HepG2 (cell line): ENCODE measurements at regions not wholly inside any gene's neighbourhood (a gene's known extent, or its start where the extent isn't known, plus 50 kb on each side); places are given as distances from the start of the nearest gene placed in this dataset.

Experiments
- ATAC-seq: fragments of 200-7000 bp; cut with Tn5 transposase; 3 replicates; pipeline ENCODE4 v1.9.1; 2020; ENCODE audit warnings: mild to moderate bottlenecking, moderate library complexity
- BruUV-seq: library from RNA; stranded (reverse); fragments of 400-500 nt; replicated peaks from 2 replicates; lab custom pipeline; 2021; lab: Mats Ljungman, UMichigan
- CTCF ChIA-PET: fragments of 300-600 bp; formaldehyde crosslinking; extraction: SDS; loops from one replicate; lab custom pipeline; 2021; ENCODE audit warnings: low total read pairs, inconsistent platforms, low intra/inter-chr PET ratio; lab: Yijun Ruan, JAX
- POLR2A ChIA-PET: fragments of 350-600 bp; sonication (Branson Sonifier 250); formaldehyde crosslinking; loops from one replicate; lab custom pipeline; 2020; ENCODE audit warnings: antibody characterized with exemption, inconsistent platforms; lab: Yijun Ruan, JAX
- DNase-seq: peaks from one replicate; pipeline ENCODE4 v3.0.0-alpha.2; 2015; ENCODE audit warnings: low spot score
- FAIRE-seq: peaks from 3 replicates; lab custom pipeline; 2011; peaks lifted over from hg19 to GRCh38; lab: Jason Lieb, UNC
- H2AFZ ChIP-seq: one replicate; pipeline ENCODE4 v1.6.1; 2011; ENCODE audit warnings: low read length, inconsistent platforms
- H3K27ac ChIP-seq: fragments of 300-600 bp; 3 replicates; pipeline ENCODE4 v1.8.0; 2011; ENCODE audit warnings: mixed run types, mild to moderate bottlenecking, mixed read lengths, low read length, inconsistent platforms; ENCODE audit not compliant: insufficient read depth; ENCODE audit errors: extremely low read length
- H3K27me3 ChIP-seq, 2 experiments: fragments of 200-600 bp in 1 of 2; 2 replicates in 1 of 2; 3 replicates in 1 of 2; pipeline versions ENCODE4 v1.6.0 to v1.8.0; 2011; ENCODE audit warnings: low read length in 2 of 2, mild to moderate bottlenecking in 2 of 2, moderate library complexity in 2 of 2, inconsistent platforms in 1 of 2; ENCODE audit not compliant: insufficient read depth in 2 of 2, control insufficient read depth in 1 of 2
- H3K36me3 ChIP-seq, 2 experiments: fragments of 200-600 bp in 1 of 2; replicated peaks in 1 of 2; 2 replicates in 1 of 2; 3 replicates in 1 of 2; pipeline versions ENCODE4 v1.5.1 to v1.8.0; 2011; ENCODE audit warnings: low read length in 2 of 2, inconsistent platforms in 1 of 2; ENCODE audit not compliant: insufficient read depth in 2 of 2, control insufficient read depth in 1 of 2
- H3K4me1 ChIP-seq: 2 replicates; pipeline ENCODE4 v1.5.1; 2012; ENCODE audit warnings: low read length, inconsistent platforms; ENCODE audit not compliant: insufficient read depth
- H3K4me2 ChIP-seq: 2 replicates; pipeline ENCODE4 v1.6.0; 2011; ENCODE audit warnings: low read depth, low read length, inconsistent platforms
- H3K4me3 ChIP-seq, 3 experiments: fragments of 200-600 bp in 1 of 3; sonication (generic), shearing (Covaris generic) in 1 of 3; replicated peaks in 1 of 3; 2 replicates each; pipeline ENCODE4 v1.5.1; 2011 to 2016; ENCODE audit warnings: low read length in 3 of 3, inconsistent platforms in 2 of 3, low read depth in 2 of 3, mild to moderate bottlenecking in 2 of 3, control low read depth in 1 of 3, mixed read lengths in 1 of 3; ENCODE audit not compliant: insufficient read depth in 1 of 3
- H3K79me2 ChIP-seq: one replicate; pipeline ENCODE4 v1.6.1; 2011; ENCODE audit warnings: low read length, inconsistent platforms; ENCODE audit not compliant: insufficient read depth
- H3K9ac ChIP-seq: 2 replicates; pipeline ENCODE4 v1.6.0; 2011; ENCODE audit warnings: mild to moderate bottlenecking, low read depth, low read length, inconsistent platforms; ENCODE audit not compliant: insufficient read depth
- H3K9me3 ChIP-seq: 2 replicates; pipeline ENCODE4 v1.5.1; 2012; ENCODE audit warnings: mild to moderate bottlenecking, low read length
- H4K20me1 ChIP-seq: 2 replicates; pipeline ENCODE4 v1.6.0; 2011; ENCODE audit warnings: inconsistent platforms, mild to moderate bottlenecking, low read length, moderate library complexity; ENCODE audit not compliant: insufficient read depth
- BRCA1 ChIP-seq: sonication (generic); formaldehyde crosslinking; IDR thresholded peaks from 2 replicates; pipeline ENCODE4 v1.4.0; 2020; ENCODE audit warnings: missing genetic modification reagents
- BRD4 ChIP-seq: sonication (generic); formaldehyde crosslinking; IDR thresholded peaks from 2 replicates; pipeline ENCODE4 v1.4.0; 2020; ENCODE audit warnings: missing genetic modification reagents
- ELF1 ChIP-seq: sonication (generic); formaldehyde crosslinking; IDR thresholded peaks from 2 replicates; pipeline ENCODE4 v1.4.0; 2020; ENCODE audit warnings: missing genetic modification reagents
- HES4 ChIP-seq: sonication (generic); formaldehyde crosslinking; IDR thresholded peaks from 2 replicates; pipeline ENCODE4 v1.9.0; 2021; ENCODE audit warnings: mild to moderate bottlenecking, missing genetic modification reagents, borderline replicate concordance
- NFYB ChIP-seq: sonication (generic); formaldehyde crosslinking; IDR thresholded peaks from 2 replicates; pipeline ENCODE4 v1.4.0; 2020; ENCODE audit warnings: missing genetic modification reagents
- PHF5A ChIP-seq: IDR thresholded peaks from one replicate; pipeline ENCODE4 v1.6.1; 2018; ENCODE audit warnings: low read depth, missing genetic modification reagents; ENCODE audit not compliant: unreplicated experiment
- RNF2 ChIP-seq: fragments of 450-650 bp; conservative IDR thresholded peaks from 2 replicates; pipeline ENCODE4 v1.6.1; 2016; ENCODE audit warnings: low read depth
- TCF12 ChIP-seq, 2 experiments: fragments of 450-650 bp in 1 of 2; sonication (generic) in 1 of 2; formaldehyde crosslinking in 1 of 2; IDR thresholded peaks; 2 replicates each; pipeline versions ENCODE4 v1.6.1 to v1.8.0; 2017 to 2022; ENCODE audit warnings: antibody characterized with exemption in 1 of 2, mild to moderate bottlenecking in 1 of 2, missing genetic modification reagents in 1 of 2, moderate library complexity in 1 of 2
- TRIM24 ChIP-seq: sonication (generic); formaldehyde crosslinking; IDR thresholded peaks from 2 replicates; pipeline ENCODE4 v1.8.0; 2022; ENCODE audit warnings: mild to moderate bottlenecking, missing genetic modification reagents
- ZBTB8A ChIP-seq: sonication (generic); formaldehyde crosslinking; IDR thresholded peaks from 2 replicates; pipeline ENCODE4 v1.4.0; 2020; ENCODE audit warnings: mild to moderate bottlenecking, low read depth, missing genetic modification reagents, borderline replicate concordance
- ZNF260 ChIP-seq: sonication (generic); formaldehyde crosslinking; IDR thresholded peaks from 2 replicates; pipeline ENCODE4 v1.4.0; 2020; ENCODE audit warnings: missing genetic modification reagents, low read depth, mild to moderate bottlenecking, borderline replicate concordance
- ZNF44 ChIP-seq: sonication (generic); formaldehyde crosslinking; IDR thresholded peaks from 2 replicates; pipeline ENCODE4 v1.5.1; 2020; ENCODE audit warnings: mild to moderate bottlenecking, missing genetic modification reagents
- ZNF720 ChIP-seq: sonication (generic); formaldehyde crosslinking; IDR thresholded peaks from 2 replicates; pipeline ENCODE4 v1.4.0; 2020; ENCODE audit warnings: missing genetic modification reagents
- WGBS: methylation state at CpG from one replicate; pipeline ENCODE4 v1.1.6; 2017; ENCODE audit warnings: low lambda C conversion rate; 5-methylcytosine and 5-hydroxymethylcytosine counted together
- in situ Hi-C: cut with HindIII; loops from 2 replicates; pipeline ENCODE4 v1.10.0; 2017; ENCODE audit warnings: low pct_unique_long_range_greater_than_20kb; ENCODE audit not compliant: extremely low pct_ligation_motif_present
- intact Hi-C: fragments of 100-400 bp; cut with micrococcal nuclease; formaldehyde crosslinking; loops from one replicate; pipeline ENCODE4 v1.10.0; 2022; ENCODE audit not compliant: unreplicated experiment
- TF ChIP-seq, protein P1 (sequence below): sonication (generic); formaldehyde crosslinking; IDR thresholded peaks from 2 replicates; pipeline ENCODE4 v1.9.0; 2021; ENCODE audit warnings: missing genetic modification reagents, mild to moderate bottlenecking, borderline replicate concordance
- TF ChIP-seq, protein P2 (sequence below): IDR thresholded peaks from 2 replicates; pipeline ENCODE4 v1.6.1; 2016; ENCODE audit warnings: missing genetic modification reagents, missing compliant biosample characterization
- TF ChIP-seq, protein P3 (sequence below): IDR thresholded peaks from 2 replicates; pipeline ENCODE4 v1.6.1; 2016; ENCODE audit warnings: low read depth, control low read depth
- TF ChIP-seq, protein P4 (sequence below): sonication (generic); formaldehyde crosslinking; IDR thresholded peaks from 2 replicates; pipeline ENCODE4 v1.5.1; 2020; ENCODE audit warnings: mild to moderate bottlenecking, missing genetic modification reagents, borderline replicate concordance

DNA sequence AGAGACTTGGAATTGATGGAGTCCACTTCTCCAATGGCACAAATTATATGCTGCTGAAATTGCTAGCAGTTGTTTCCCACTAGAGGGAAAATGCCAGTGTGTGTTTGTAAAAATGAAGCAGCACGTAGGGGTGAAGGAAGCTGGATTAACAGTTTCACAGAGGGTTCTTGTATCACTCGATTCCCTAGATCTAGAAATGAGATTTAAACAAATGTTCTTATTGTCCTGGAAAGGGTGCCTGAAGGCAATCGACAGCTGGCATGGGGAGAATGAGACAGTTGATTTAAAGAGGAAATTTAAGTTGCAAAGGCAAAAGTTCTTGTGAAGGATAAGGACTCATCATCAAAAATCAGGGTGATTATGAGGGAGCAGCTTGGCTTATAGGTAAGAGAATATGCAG is 234.8 kb upstream of the ARPP21 start:
- H3K79me2 ChIP-seq: no peaks in the 10 kb centered on the region
- ATAC-seq (no peak), DNase-seq (no peak), FAIRE-seq (no peak)
- BruUV-seq: no TSS peak
- no peaks in the 10 kb centered on the region for H3K27me3 ChIP-seq
- H3K4me3 ChIP-seq: no peak overlapping the region
- H3K4me1 ChIP-seq: no peaks in the 10 kb centered on the region
- POLR2A ChIA-PET: no interaction called here
- CTCF ChIA-PET: no interaction called here
- no peaks in the 10 kb centered on the region for H3K36me3 ChIP-seq
- TF ChIP-seq ZNF44 (no peak), ELF1 (CRISPR knock-in tag) (no peak), HES4 (CRISPR knock-in tag) (no peak), RNF2 (no peak), NFYB (CRISPR knock-in tag) (no peak), ZBTB8A (no peak), PHF5A (CRISPR knock-in tag) (no peak), BRCA1 (CRISPR knock-in tag) (no peak), BRD4 (CRISPR knock-in tag) (no peak)
- TF ChIP-seq, protein P1, sequence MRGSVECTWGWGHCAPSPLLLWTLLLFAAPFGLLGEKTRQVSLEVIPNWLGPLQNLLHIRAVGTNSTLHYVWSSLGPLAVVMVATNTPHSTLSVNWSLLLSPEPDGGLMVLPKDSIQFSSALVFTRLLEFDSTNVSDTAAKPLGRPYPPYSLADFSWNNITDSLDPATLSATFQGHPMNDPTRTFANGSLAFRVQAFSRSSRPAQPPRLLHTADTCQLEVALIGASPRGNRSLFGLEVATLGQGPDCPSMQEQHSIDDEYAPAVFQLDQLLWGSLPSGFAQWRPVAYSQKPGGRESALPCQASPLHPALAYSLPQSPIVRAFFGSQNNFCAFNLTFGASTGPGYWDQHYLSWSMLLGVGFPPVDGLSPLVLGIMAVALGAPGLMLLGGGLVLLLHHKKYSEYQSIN (CRISPR knock-in tag): no peak
- H4K20me1 ChIP-seq: no peaks in the 10 kb centered on the region
- no peak overlapping the region for H3K4me2 ChIP-seq
- H3K27ac ChIP-seq: no peak overlapping the region
- in situ Hi-C loops (no loop called here), intact Hi-C loops (no loop called here)
- 0% methylated on average over 3 of the region's 3 CpGs for WGBS
- peaks cover 11% of the 10 kb centered on the region; the same call in 1 of the 2 replicates for H3K9me3 ChIP-seq
- H2AFZ ChIP-seq: no peak overlapping the region
- no peak overlapping the region for H3K9ac ChIP-seq

DNA sequence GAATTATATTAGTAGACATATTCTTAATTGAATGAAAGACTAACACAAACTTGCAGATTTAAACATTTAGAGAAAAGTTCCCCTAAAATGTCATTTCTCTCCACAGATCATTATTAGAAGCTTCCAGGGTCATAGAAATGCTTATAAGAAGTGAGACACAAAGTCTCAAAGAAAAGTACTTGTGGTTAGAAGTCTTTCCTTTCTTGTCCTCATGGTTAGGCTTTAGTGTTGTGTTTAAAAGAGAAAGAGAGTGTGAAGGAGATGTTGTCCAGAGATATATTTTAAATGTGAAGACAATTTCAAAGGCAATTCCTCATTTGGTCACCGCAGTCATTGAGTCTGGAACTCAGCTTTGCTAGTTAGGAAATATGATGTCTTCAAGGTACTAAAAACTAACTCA is 230.4 kb upstream of the ARPP21 start:
- Histone ChIP-seq H3K4me3 (no peak overlapping the region), H3K4me2 (no peak overlapping the region), H3K36me3 (no peaks in the 10 kb centered on the region), H4K20me1 (no peaks in the 10 kb centered on the region), H3K9ac (no peak overlapping the region), H3K27me3 (no peaks in the 10 kb centered on the region), H3K9me3 (peaks cover 3% of the 10 kb centered on the region; the same call in 1 of the 2 replicates), H3K79me2 (no peaks in the 10 kb centered on the region), H3K27ac (no peak overlapping the region), H3K4me1 (no peaks in the 10 kb centered on the region), H2AFZ (no peak overlapping the region)
- FAIRE-seq (no peak), DNase-seq (no peak), ATAC-seq (no peak)
- POLR2A ChIA-PET: no interaction called here
- intact Hi-C loops: no loop called here
- BruUV-seq: no TSS peak
- 87% methylated on average over 1 of the region's 1 CpG for WGBS
- CTCF ChIA-PET: no interaction called here
- in situ Hi-C loops: no loop called here
- TF ChIP-seq, protein P2, sequence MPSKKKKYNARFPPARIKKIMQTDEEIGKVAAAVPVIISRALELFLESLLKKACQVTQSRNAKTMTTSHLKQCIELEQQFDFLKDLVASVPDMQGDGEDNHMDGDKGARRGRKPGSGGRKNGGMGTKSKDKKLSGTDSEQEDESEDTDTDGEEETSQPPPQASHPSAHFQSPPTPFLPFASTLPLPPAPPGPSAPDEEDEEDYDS (CRISPR knock-in tag): no peak
- TF ChIP-seq TRIM24: no peak
- no peak for TF ChIP-seq TCF12 (IDR thresholded peaks at IDR 0.05)
- TF ChIP-seq TCF12 (CRISPR knock-in tag; IDR thresholded peaks at IDR 0.05): no peak
- TF ChIP-seq, protein P3, sequence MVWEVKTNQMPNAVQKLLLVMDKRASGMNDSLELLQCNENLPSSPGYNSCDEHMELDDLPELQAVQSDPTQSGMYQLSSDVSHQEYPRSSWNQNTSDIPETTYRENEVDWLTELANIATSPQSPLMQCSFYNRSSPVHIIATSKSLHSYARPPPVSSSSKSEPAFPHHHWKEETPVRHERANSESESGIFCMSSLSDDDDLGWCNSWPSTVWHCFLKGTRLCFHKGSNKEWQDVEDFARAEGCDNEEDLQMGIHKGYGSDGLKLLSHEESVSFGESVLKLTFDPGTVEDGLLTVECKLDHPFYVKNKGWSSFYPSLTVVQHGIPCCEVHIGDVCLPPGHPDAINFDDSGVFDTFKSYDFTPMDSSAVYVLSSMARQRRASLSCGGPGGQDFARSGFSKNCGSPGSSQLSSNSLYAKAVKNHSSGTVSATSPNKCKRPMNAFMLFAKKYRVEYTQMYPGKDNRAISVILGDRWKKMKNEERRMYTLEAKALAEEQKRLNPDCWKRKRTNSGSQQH (CRISPR knock-in tag): no peak
- TF ChIP-seq, protein P4, sequence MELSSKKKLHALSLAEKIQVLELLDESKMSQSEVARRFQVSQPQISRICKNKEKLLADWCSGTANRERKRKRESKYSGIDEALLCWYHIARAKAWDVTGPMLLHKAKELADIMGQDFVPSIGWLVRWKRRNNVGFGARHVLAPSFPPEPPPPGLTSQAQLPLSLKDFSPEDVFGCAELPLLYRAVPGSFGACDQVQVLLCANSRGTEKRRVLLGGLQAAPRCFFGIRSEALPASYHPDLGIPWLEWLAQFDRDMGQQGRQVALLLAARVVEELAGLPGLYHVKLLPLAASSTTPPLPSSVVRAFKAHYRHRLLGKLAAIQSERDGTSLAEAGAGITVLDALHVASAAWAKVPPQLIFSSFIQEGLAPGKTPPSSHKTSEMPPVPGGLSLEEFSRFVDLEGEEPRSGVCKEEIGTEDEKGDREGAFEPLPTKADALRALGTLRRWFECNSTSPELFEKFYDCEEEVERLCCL (CRISPR knock-in tag): no peak
- TF ChIP-seq ZNF260 (CRISPR knock-in tag): no peak
- no peak for TF ChIP-seq ZNF720 (CRISPR knock-in tag)
